ENCODE measurements at regions not wholly inside any gene's neighbourhood (a gene's known extent, or its start where the extent isn't known, plus 50 kb on each side); places are given as distances from the start of the nearest gene placed in this dataset.

DNA sequence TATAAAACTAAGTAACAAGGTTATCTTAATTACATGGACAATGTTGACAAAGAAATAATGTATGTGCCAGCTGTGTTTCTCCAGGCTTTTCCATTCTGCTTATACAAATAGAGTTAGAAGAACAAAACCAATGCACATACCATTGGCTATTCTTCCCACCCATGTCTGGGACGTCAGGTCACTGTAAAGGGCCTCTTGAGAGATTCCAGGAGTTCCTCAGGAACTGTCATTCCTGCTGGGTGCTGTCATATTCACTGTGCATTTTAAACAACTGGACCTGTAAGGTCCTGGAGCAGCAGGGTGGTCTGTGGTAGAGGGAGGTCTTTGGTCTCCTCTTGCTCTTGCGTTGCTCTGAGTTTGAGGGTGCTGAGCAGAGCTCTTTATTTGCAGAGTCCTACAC, 74.6 kb upstream of the AP1S2 start:
- 0 out of 2 replicates have a peak, but pooled peaks cover 2% of the 10 kb centered on the region for H3K9me3 ChIP-seq
- in situ Hi-C loops (cut with MboI; ENCODE audit: low sequenced_read_pairs) = loop anchor here (10.0 kb wide), 1 partner anchor 766 kb away; no protein-coding TSS in a partner anchor
- H3K36me3 ChIP-seq (replicated peaks) = no peaks in the 10 kb centered on the region
- peaks cover 3% of the 10 kb centered on the region; the same call in 1 of the 2 replicates for H3K4me1 ChIP-seq
- DNase-seq (ENCODE audit: low spot score in 2 of 2) = no peak
- no peak overlapping the region for H3K4me3 ChIP-seq
- H3K27me3 ChIP-seq (ENCODE audit: low read depth) = peaks cover 14% of the 10 kb centered on the region

DNA sequence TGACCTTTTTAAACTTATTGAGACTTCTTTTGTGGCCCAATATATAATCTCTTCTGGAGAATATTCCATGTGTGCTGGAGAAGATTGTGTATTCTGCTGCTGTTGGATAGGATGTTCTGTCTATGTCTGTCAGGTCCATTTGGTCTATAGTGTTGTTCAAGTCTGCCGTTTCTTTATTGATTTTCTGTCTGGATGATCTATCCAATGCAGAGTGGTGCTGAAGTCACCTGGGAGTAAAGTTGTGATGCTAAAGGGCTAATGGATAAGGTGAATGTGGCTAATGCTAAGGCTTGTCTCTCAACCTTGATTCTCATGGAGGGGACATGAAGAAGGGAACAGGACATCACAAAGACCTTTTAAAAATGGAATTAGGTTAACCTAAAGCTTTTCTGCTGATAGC, 72.0 kb upstream of the AP1S2 start:
- Histone ChIP-seq H3K4me3 (no peak overlapping the region), H3K9me3 (0 out of 2 replicates have a peak, but pooled peaks cover 2% of the 10 kb centered on the region), H3K36me3 (replicated peaks) (no peaks in the 10 kb centered on the region), H3K4me1 (peaks cover 3% of the 10 kb centered on the region; the same call in 1 of the 2 replicates), H3K27me3 (ENCODE audit: low read depth) (peaks cover 23% of the 10 kb centered on the region)
- in situ Hi-C loops (cut with MboI; ENCODE audit: low sequenced_read_pairs) = loop anchor here (10.0 kb wide), 1 partner anchor 768 kb away; no protein-coding TSS in a partner anchor
- DNase-seq (ENCODE audit: low spot score in 2 of 2) = no peak

DNA sequence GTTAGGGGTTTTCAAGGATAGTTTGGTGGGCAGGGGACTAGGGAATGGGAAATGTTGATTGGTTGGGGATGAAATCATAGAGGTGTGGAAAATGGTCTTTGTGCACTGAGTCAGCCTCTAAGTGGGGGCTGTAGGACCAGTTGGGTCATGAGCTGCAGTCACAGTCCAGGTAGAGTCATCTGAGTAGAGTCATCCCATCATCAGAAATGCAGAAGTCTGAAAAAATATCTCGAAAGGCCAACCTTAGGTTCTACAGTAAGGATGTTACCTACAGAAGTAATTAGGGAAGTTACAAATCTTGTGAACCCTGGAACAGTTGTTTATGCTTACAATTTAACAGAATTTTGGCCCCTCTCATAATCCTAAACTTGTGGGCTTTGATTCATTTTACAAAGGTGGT, 63.4 kb upstream of the AP1S2 start:
- Histone ChIP-seq H3K4me1 (no peaks in the 10 kb centered on the region), H3K27me3 (ENCODE audit: low read depth) (no peaks in the 10 kb centered on the region; the same call in 1 of the 2 replicates), H3K4me3 (no peak overlapping the region), H3K9me3 (no peaks in the 10 kb centered on the region), H3K36me3 (replicated peaks) (no peaks in the 10 kb centered on the region)
- in situ Hi-C loops (cut with MboI; ENCODE audit: low sequenced_read_pairs) = no loop called here
- DNase-seq (ENCODE audit: low spot score in 2 of 2) = no peak

DNA sequence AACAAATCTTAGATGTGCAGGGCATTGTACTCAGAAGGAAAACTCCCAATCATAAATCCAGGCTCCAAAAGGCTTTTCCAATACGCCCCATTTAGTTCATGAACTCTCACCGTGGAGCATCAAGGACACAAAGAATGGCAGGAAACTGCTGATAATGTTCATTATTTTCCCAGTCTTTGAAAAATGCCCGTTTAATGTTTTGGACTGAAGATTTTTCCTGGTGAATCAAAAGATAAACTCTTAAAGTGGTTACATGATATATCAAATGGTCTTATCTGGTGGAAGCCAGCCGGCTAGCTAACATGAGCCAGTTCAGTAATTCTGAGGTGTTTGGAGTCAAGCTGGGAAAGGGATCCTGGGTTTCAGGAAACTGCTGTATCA, 62.1 kb upstream of the AP1S2 start:
- Histone ChIP-seq H3K4me1 (no peaks in the 10 kb centered on the region), H3K27me3 (ENCODE audit: low read depth) (no peaks in the 10 kb centered on the region; the same call in 1 of the 2 replicates), H3K4me3 (no peak overlapping the region), H3K36me3 (replicated peaks) (no peaks in the 10 kb centered on the region), H3K9me3 (no peaks in the 10 kb centered on the region)
- no peak for DNase-seq (ENCODE audit: low spot score in 2 of 2)
- in situ Hi-C loops (cut with MboI; ENCODE audit: low sequenced_read_pairs) = no loop called here

DNA sequence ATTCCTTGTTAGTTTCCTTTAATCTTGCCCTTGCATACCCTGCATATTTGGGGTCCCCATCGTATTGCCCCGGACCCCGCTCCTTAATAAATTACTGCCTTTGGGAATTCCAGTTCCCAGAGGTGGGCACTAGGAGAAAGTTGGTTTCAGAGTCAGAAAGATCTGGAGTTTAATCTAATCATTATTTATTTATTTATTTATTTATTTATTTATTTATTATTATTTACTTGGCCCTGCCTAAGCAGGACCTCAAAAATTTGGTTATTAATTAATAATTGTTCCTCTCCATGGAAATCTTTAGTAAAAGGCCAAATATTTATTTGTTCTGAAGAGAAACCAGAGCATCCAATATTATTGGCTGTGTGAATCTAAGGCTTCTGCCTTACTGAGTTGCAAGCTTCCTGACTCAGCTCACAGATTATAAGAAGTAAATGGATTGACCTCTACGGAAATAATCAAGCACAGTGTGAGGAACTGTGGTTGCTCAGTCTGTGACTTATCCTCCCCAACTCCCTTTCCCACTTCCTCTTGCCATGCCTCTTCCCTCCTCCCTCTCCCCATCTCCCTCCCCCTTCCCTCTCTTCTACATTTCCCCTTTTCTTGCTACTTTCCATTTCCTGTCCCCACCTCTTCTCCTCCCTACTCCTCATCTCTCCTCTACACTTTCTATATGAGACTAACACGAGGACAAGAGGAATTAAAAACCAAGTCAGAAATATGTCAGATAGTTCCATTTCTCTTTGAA, 61.5 kb upstream of the AP1S2 start:
- in situ Hi-C loops (cut with MboI; ENCODE audit: low sequenced_read_pairs) = no loop called here
- Histone ChIP-seq H3K9me3 (no peaks in the 10 kb centered on the region), H3K27me3 (ENCODE audit: low read depth) (no peaks in the 10 kb centered on the region; the same call in 1 of the 2 replicates), H3K4me3 (no peak overlapping the region), H3K36me3 (replicated peaks) (no peaks in the 10 kb centered on the region), H3K4me1 (no peaks in the 10 kb centered on the region)
- no peak for DNase-seq (ENCODE audit: low spot score in 2 of 2)

DNA sequence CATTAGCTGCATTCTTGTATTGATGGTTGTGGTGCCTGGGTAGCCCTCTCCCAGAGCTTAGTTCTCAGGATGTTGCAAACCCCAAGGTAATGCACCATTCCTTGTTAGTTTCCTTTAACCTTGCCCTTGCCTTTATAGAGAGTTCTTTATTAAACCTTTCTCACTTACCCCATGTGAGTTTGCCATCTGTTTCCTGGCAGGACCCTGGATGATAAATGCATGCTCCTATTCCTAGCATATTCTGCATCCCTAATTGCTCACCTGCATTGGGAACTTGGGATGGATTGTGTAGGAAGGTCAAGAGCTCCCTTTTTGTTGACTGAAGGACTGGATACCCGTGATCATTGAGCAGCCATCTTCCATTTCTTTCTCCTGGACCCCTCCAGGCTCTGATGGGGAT, 59.9 kb upstream of the AP1S2 start:
- no peaks in the 10 kb centered on the region for H3K36me3 ChIP-seq (replicated peaks)
- DNase-seq (ENCODE audit: low spot score in 2 of 2) = no peak
- no peaks in the 10 kb centered on the region; the same call in 1 of the 2 replicates for H3K27me3 ChIP-seq (ENCODE audit: low read depth)
- peaks cover 5% of the 10 kb centered on the region for H3K4me1 ChIP-seq
- H3K9me3 ChIP-seq = no peaks in the 10 kb centered on the region
- in situ Hi-C loops (cut with MboI; ENCODE audit: low sequenced_read_pairs) = no loop called here
- H3K4me3 ChIP-seq = no peak overlapping the region

DNA sequence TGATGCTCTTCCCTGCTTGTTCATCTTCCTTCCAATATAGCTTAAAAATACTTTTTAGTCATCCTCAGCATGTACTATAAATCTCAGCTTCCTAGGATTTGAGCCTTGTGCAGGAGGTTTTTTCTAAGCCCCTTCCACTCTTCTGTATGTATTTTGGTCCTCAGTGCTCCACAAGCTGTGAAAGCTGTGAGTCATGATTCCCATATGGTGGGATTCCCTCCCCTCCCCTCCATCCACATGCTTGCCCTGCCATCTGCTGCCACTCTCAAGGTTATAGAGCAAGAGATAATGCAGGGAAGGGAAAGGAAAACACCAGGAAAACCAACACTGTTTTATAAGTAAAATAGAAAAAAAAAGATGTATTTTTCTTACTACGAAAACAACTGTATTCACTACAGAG, 58.5 kb upstream of the AP1S2 start:
- in situ Hi-C loops (cut with MboI; ENCODE audit: low sequenced_read_pairs) = no loop called here
- no peak for DNase-seq (ENCODE audit: low spot score in 2 of 2)
- Histone ChIP-seq H3K4me1 (peaks cover 16% of the 10 kb centered on the region), H3K9me3 (no peaks in the 10 kb centered on the region), H3K4me3 (no peak overlapping the region), H3K36me3 (replicated peaks) (no peaks in the 10 kb centered on the region), H3K27me3 (ENCODE audit: low read depth) (no peaks in the 10 kb centered on the region; the same call in 1 of the 2 replicates)

DNA sequence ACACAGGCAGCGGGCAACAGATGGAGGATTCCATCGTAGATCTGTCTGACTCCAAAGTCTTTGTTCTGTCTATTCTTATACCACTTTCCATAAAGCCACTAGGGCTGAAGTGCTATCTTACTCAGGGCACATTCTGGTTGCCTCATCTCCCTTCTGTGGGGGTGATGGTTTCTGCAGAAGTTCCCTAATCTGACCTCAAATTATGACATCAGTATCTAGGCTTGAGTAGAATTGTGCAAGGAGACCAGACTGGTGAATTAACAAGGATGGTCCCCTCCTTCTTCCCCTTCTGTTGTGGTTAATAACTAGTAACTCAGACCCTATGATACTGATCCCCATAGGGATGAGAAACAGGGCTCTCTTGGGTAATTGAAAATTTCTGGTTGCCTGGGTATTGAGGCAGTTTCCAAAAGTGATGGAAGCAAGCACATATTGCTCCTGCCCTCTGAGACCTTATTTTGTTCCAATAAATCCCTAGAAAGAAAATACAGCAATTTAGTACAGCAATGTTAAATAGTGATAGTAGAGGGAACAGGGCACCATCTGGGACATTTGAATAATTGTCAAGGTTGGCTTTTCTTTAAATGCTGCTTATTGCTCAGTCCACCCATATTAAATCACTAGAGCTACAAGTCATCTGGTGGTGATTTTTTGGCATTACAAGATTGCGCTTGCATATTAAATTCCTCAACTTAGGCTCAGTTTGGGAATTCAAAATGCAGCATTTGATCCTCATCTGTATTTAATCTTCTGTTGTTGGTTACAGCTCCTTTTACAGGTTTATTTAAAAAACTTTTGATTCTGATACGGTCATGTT, 57.3 kb upstream of the AP1S2 start:
- no peak for DNase-seq (ENCODE audit: low spot score in 2 of 2)
- Histone ChIP-seq H3K9me3 (no peaks in the 10 kb centered on the region), H3K36me3 (replicated peaks) (no peaks in the 10 kb centered on the region), H3K4me1 (peaks cover 16% of the 10 kb centered on the region), H3K4me3 (no peak overlapping the region), H3K27me3 (ENCODE audit: low read depth) (no peaks in the 10 kb centered on the region; the same call in 1 of the 2 replicates)
- in situ Hi-C loops (cut with MboI; ENCODE audit: low sequenced_read_pairs) = no loop called here

DNA sequence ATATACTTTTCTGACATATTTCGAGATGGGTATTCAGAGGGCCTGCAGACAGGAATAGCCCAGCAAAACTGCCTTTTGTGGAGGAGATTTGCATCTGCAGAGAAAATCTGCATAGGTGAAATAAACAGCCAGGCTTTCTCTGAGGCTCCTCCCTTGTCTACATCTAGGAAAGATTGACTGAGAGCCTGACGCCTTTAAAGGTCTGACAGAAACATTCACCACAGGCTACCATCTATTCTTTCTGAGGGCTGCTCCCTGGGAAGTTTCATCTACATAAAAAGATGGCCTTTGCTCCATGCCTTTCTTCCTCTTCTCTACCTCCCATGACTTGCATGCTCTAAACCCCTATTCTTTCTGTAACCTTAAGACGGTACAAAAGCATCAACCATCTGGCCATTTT, 55.0 kb upstream of the AP1S2 start:
- Histone ChIP-seq H3K9me3 (no peaks in the 10 kb centered on the region), H3K36me3 (replicated peaks) (no peaks in the 10 kb centered on the region), H3K27me3 (ENCODE audit: low read depth) (no peaks in the 10 kb centered on the region), H3K4me1 (peaks cover 16% of the 10 kb centered on the region), H3K4me3 (no peak overlapping the region)
- in situ Hi-C loops (cut with MboI; ENCODE audit: low sequenced_read_pairs) = no loop called here
- DNase-seq (ENCODE audit: low spot score in 2 of 2) = peak; percentile 32 to 35

DNA sequence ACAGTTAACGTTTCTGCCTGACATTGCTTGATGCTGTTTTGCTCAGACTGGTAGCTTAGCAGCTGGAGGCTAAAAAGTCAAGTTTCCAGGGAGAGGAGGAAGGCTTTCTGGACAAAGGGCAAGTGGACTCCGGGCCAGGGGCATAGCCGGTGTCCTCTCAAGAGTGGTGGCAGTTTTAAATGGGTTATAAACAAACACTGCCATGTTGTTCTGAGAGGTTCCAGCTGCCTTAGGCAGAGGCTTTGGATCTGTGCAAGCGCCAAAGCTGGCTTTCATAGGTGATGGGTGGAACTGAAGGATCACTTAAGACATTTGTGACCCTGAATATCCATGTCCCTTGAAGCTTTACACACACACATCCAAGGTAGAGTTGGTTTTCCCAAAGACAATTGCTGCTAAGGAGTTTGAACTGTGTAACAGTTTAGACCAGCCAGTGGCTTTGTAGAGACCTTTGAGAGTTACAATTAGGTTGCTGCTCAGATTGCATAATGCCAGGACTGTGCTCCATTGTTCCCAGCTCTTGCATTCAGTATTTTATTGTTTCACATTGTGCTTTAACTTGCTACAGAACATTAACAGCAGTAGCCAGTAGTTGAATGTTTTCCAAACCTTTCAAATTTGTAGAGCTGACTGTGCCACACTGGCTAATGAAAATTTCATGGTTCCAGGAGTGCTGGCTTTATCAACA, 54.1 kb upstream of the AP1S2 start:
- DNase-seq (ENCODE audit: low spot score in 2 of 2) = peak; percentile 51 to 78
- H3K27me3 ChIP-seq (ENCODE audit: low read depth) = no peaks in the 10 kb centered on the region
- H3K36me3 ChIP-seq (replicated peaks) = no peaks in the 10 kb centered on the region
- no peak overlapping the region for H3K4me3 ChIP-seq
- H3K9me3 ChIP-seq = no peaks in the 10 kb centered on the region
- in situ Hi-C loops (cut with MboI; ENCODE audit: low sequenced_read_pairs) = no loop called here
- peaks cover 16% of the 10 kb centered on the region for H3K4me1 ChIP-seq

DNA sequence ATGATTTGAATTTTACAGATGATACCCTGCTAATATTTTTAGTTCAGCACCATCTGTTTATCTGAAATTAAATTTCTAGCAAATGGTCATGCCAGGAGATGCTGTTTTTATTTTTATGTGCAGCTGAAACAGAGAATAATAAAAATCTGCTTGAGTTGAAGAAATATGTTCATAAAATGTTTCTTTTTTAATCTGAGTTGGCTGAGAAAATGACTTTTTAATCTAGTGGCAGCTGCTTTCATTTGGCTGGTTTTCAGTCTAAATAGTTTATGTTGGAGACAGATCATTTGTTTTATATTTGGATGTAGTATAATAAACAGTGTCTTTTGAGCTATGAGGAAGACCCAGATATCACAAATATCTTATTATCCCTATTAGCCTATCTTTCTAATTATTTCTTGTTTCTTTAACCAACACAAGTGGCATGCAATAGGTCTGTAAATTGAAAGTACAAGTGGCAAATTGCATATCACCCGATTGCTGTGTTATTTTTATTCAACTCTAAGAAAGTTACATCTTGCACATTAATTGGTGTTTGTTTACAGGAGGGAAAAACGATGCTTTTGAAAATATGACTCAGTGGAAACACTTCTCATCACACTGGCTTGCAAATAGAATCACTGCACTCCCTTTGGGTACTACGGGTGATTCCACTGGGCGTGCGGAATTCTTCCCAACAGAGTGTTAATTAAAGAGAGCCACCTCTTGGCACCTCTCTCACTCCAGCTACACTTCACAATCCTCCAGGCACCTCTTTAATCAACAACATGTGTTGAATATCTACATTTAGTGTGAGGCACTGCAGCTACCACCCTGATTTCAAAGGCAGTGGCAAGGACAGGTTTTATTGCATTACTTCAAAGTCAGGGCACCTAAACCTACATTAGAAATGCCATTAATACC, 51.7 kb upstream of the AP1S2 start:
- Histone ChIP-seq H3K4me3 (no peak overlapping the region), H3K36me3 (replicated peaks) (no peaks in the 10 kb centered on the region), H3K4me1 (peaks cover 16% of the 10 kb centered on the region), H3K27me3 (ENCODE audit: low read depth) (no peaks in the 10 kb centered on the region), H3K9me3 (no peaks in the 10 kb centered on the region)
- in situ Hi-C loops (cut with MboI; ENCODE audit: low sequenced_read_pairs) = no loop called here
- no peak for DNase-seq (ENCODE audit: low spot score in 2 of 2)

All from HAP-1 (cell line).